Bronchial epithelial cell (primary cell): ENCODE measurements at regions not wholly inside any gene's neighbourhood (a gene's known extent, or its start where the extent isn't known, plus 50 kb on each side); places are given as distances from the start of the nearest gene placed in this dataset.

ENCODE experiments used
- DNase-seq: peaks from one replicate; pipeline ENCODE4 v3.0.0-alpha.2; 2010; ENCODE audit warnings: low read depth
- FAIRE-seq: peaks from 2 replicates; lab custom pipeline; 2011; peaks lifted over from hg19 to GRCh38; lab: Jason Lieb, UNC
- H3K27me3 ChIP-seq: 2 replicates; pipeline ENCODE4 v1.5.1; 2011; ENCODE audit warnings: low read length; ENCODE audit not compliant: control insufficient read depth, insufficient read depth
- H3K36me3 ChIP-seq: 2 replicates; pipeline ENCODE4 v1.5.1; 2011; ENCODE audit warnings: low read length; ENCODE audit not compliant: control insufficient read depth, insufficient read depth
- H3K4me3 ChIP-seq: 2 replicates; pipeline ENCODE4 v1.5.1; 2011; ENCODE audit warnings: mild to moderate bottlenecking, low read depth, low read length, control low read depth
- CTCF ChIP-seq: IDR thresholded peaks from 2 replicates; pipeline ENCODE4 v1.5.1; 2011; ENCODE audit warnings: mild to moderate bottlenecking, moderate library complexity, low read length, control low read depth, inconsistent platforms; ENCODE audit not compliant: insufficient read depth, severe bottlenecking

- FAIRE-seq, result no peak
- DNase-seq, result peak; percentile 48
- H3K27me3 ChIP-seq, result peaks cover 1% of the 10 kb centered on the region
Observed at GRCh38 chr2:8447610-8448221, 234.1 kb upstream of the ID2 start.

GRCh38 chr2:8448824-8449556 is 232.9 kb upstream of the ID2 start:
- FAIRE-seq (no peak), DNase-seq (no peak)

More at GRCh38 chr2:8447610-8448221, 234.1 kb upstream of the ID2 start:
- no peaks in the 10 kb centered on the region for H3K36me3 ChIP-seq
- H3K4me3 ChIP-seq, result no peak overlapping the region
- no peak for TF ChIP-seq CTCF

GRCh38 chr2:8451273-8451672 is 230.6 kb upstream of the ID2 start:
- Histone ChIP-seq H3K27me3 (peaks cover 1% of the 10 kb centered on the region), H3K36me3 (no peaks in the 10 kb centered on the region), H3K4me3 (no peak overlapping the region)
- FAIRE-seq (no peak), DNase-seq (no peak)
- no peak for TF ChIP-seq CTCF

More at GRCh38 chr2:8448824-8449556, 232.9 kb upstream of the ID2 start:
- Histone ChIP-seq H3K4me3 (no peak overlapping the region), H3K36me3 (no peaks in the 10 kb centered on the region), H3K27me3 (peaks cover 1% of the 10 kb centered on the region)
- no peak for TF ChIP-seq CTCF

- Histone ChIP-seq H3K4me3 (no peak overlapping the region), H3K27me3 (peaks cover 1% of the 10 kb centered on the region), H3K36me3 (no peaks in the 10 kb centered on the region)
- FAIRE-seq, result no peak
- TF ChIP-seq CTCF, result no peak
- no peak for DNase-seq
Observed at GRCh38 chr2:8452296-8452695, 229.6 kb upstream of the ID2 start.

- TF ChIP-seq CTCF, result no peak
- peak; percentile 36 for FAIRE-seq
- Histone ChIP-seq H3K27me3 (peaks cover 4% of the 10 kb centered on the region), H3K36me3 (no peaks in the 10 kb centered on the region), H3K4me3 (no peak overlapping the region)
- DNase-seq, result no peak
Observed at GRCh38 chr2:8452979-8453903, 228.6 kb upstream of the ID2 start.
